WTC11 (cell line): ENCODE measurements at regions not wholly inside any gene's neighbourhood (a gene's known extent, or its start where the extent isn't known, plus 50 kb on each side); places are given as distances from the start of the nearest gene placed in this dataset.

Experiments
- CTCF ChIP-seq: fragments of 200-600 bp; IDR thresholded peaks from 2 replicates; pipeline ENCODE4 v1.8.0; 2022; ENCODE audit warnings: antibody characterized with exemption
- JUN ChIP-seq: sonication (generic); formaldehyde crosslinking; IDR thresholded peaks from 2 replicates; pipeline ENCODE4 v1.8.0; 2023; ENCODE audit warnings: mild to moderate bottlenecking, missing genetic modification reagents
- MAX ChIP-seq: sonication (generic); formaldehyde crosslinking; IDR thresholded peaks from 2 replicates; pipeline ENCODE4 v1.8.0; 2022; ENCODE audit warnings: mild to moderate bottlenecking, missing genetic modification reagents
- PRRX2 ChIP-seq: fragments of 250-450 bp; sonication (Bioruptor Pico); IDR thresholded peaks from 2 replicates; pipeline ENCODE4 v1.8.0; 2021; ENCODE audit warnings: mild to moderate bottlenecking
- SOX15 ChIP-seq: fragments of 250-450 bp; sonication (Bioruptor Pico); IDR thresholded peaks from 2 replicates; pipeline ENCODE4 v1.9.0; 2021; ENCODE audit warnings: mild to moderate bottlenecking

GRCh38 chr18:78199002-78199401, 780.6 kb upstream of the SALL3 start:
- TF ChIP-seq CTCF (no peak), JUN (CRISPR knock-in tag) (no peak), MAX (no peak), SOX15 (CRISPR knock-in tag) (no peak), PRRX2 (CRISPR knock-in tag) (no peak)
